WI38 (cell line): ENCODE measurements at regions not wholly inside any gene's neighbourhood (a gene's known extent, or its start where the extent isn't known, plus 50 kb on each side); places are given as distances from the start of the nearest gene placed in this dataset.

ENCODE experiments used
- H3K4me3 ChIP-seq: 2 replicates; pipeline ENCODE4 v1.5.1; 2011; ENCODE audit warnings: low read depth, mild to moderate bottlenecking, control low read depth, low read length
- CTCF ChIP-seq: IDR thresholded peaks from 2 replicates; pipeline ENCODE4 v1.5.1; 2012; ENCODE audit warnings: low read depth, mild to moderate bottlenecking, control low read depth, low read length

- no peak for TF ChIP-seq CTCF
- no peak overlapping the region for H3K4me3 ChIP-seq
Observed at GRCh38 chr6:128657181-128657580, 136.8 kb upstream of the PTPRK start.

- H3K4me3 ChIP-seq = no peak overlapping the region
- no peak for TF ChIP-seq CTCF
Observed at GRCh38 chr6:128655978-128656498, 135.6 kb upstream of the PTPRK start.

GRCh38 chr6:128648022-128648598 is 127.7 kb upstream of the PTPRK start:
- no peak for TF ChIP-seq CTCF
- no peak overlapping the region for H3K4me3 ChIP-seq

- TF ChIP-seq CTCF = no peak
- H3K4me3 ChIP-seq = no peak overlapping the region
Observed at GRCh38 chr6:128642132-128642531, 121.7 kb upstream of the PTPRK start.

GRCh38 chr6:128641703-128642102 is 121.3 kb upstream of the PTPRK start:
- H3K4me3 ChIP-seq = no peak overlapping the region
- no peak for TF ChIP-seq CTCF

GRCh38 chr6:128638817-128639216 is 118.4 kb upstream of the PTPRK start:
- H3K4me3 ChIP-seq = no peak overlapping the region
- no peak for TF ChIP-seq CTCF

- no peak overlapping the region for H3K4me3 ChIP-seq
- no peak for TF ChIP-seq CTCF
Observed at GRCh38 chr6:128635219-128635618, 114.8 kb upstream of the PTPRK start.
